Endothelial cell of umbilical vein (primary cell): ENCODE measurements at regions not wholly inside any gene's neighbourhood (a gene's known extent, or its start where the extent isn't known, plus 50 kb on each side); places are given as distances from the start of the nearest gene placed in this dataset.
"Not testable (repeated sequence)": the region's sequence is repeated elsewhere in the genome, so short reads cannot be mapped to it uniquely, and the experiment has no call there.

Experiments used
- BruUV-seq: library from RNA; stranded (reverse); fragments of 400-500 nt; replicated peaks from 2 replicates; lab custom pipeline; 2021; lab: Mats Ljungman, UMichigan
- CTCF ChIA-PET: fragments of 300-600, 350-600 bp; sonication (Branson Sonifier 250); formaldehyde crosslinking; loops from one replicate; lab custom pipeline; 2021; ENCODE audit warnings: antibody characterized with exemption, inconsistent platforms; lab: Charles Lee
- POLR2A ChIA-PET: fragments of 300-600, 350-600 bp; sonication (Branson Sonifier 250); formaldehyde crosslinking; loops from one replicate; lab custom pipeline; 2021; ENCODE audit warnings: antibody characterized with exemption, inconsistent platforms; lab: Charles Lee
- DNase-seq: peaks from one replicate; pipeline ENCODE4 v3.0.0-alpha.2; 2011; ENCODE audit warnings: low read depth, low spot score
- FAIRE-seq: peaks from 2 replicates; lab custom pipeline; 2011; peaks lifted over from hg19 to GRCh38; lab: Jason Lieb, UNC
- H2AFZ ChIP-seq: 2 replicates; pipeline ENCODE4 v1.6.0; 2012; ENCODE audit warnings: low read depth, low read length, control low read depth, inconsistent platforms
- H3K27ac ChIP-seq: 2 replicates; pipeline ENCODE4 v1.5.1; 2011; ENCODE audit warnings: low read depth, mild to moderate bottlenecking, control low read depth, low read length, moderate library complexity; ENCODE audit not compliant: insufficient read depth
- H3K27me3 ChIP-seq, 2 experiments: 2 replicates each; pipeline versions ENCODE4 v1.6.0 to v1.6.1; 2011; ENCODE audit warnings: low read length in 2 of 2, mixed read lengths in 1 of 2; ENCODE audit not compliant: control insufficient read depth in 2 of 2, insufficient read depth in 2 of 2
- H3K36me3 ChIP-seq, 2 experiments: 2 replicates in 1 of 2; 3 replicates in 1 of 2; pipeline ENCODE4 v1.5.1; 2011; ENCODE audit warnings: low read length in 2 of 2, mild to moderate bottlenecking in 1 of 2, moderate library complexity in 1 of 2; ENCODE audit not compliant: control insufficient read depth in 2 of 2, insufficient read depth in 2 of 2; ENCODE audit errors: extremely low read depth in 1 of 2
- H3K4me1 ChIP-seq: 3 replicates; pipeline ENCODE4 v1.5.1; 2011; ENCODE audit warnings: mild to moderate bottlenecking, low read length; ENCODE audit not compliant: control insufficient read depth, insufficient read depth; ENCODE audit errors: extremely low read depth
- H3K4me2 ChIP-seq: 2 replicates; pipeline ENCODE4 v1.6.1; 2011; ENCODE audit warnings: low read length, control low read depth, mixed read lengths; ENCODE audit not compliant: insufficient read depth
- H3K4me3 ChIP-seq, 3 experiments: fragments of 200-600 bp in 1 of 3; sonication (generic), shearing (Covaris generic) in 1 of 3; replicated peaks in 1 of 3; 2 replicates each; pipeline ENCODE4 v1.5.1; 2011 to 2016; ENCODE audit warnings: control low read depth in 3 of 3, low read length in 3 of 3, mild to moderate bottlenecking in 2 of 3, inconsistent platforms in 1 of 3, low read depth in 1 of 3, moderate library complexity in 1 of 3; ENCODE audit not compliant: insufficient read depth in 1 of 3
- H3K79me2 ChIP-seq: 2 replicates; pipeline ENCODE4 v1.6.0; 2012; ENCODE audit warnings: low read length, inconsistent platforms; ENCODE audit not compliant: control insufficient read depth, insufficient read depth
- H3K9ac ChIP-seq: replicated peaks from 2 replicates; pipeline ENCODE3; 2011; ENCODE audit warnings: low read length, control low read depth; ENCODE audit not compliant: insufficient read depth; ENCODE audit errors: extremely low read depth
- H3K9me1 ChIP-seq: replicated peaks from 3 replicates; pipeline ENCODE4 v1.6.0; 2011; ENCODE audit warnings: mild to moderate bottlenecking, low read length; ENCODE audit not compliant: control insufficient read depth, insufficient read depth; ENCODE audit errors: extremely low read depth
- H3K9me3 ChIP-seq: replicated peaks from 2 replicates; pipeline ENCODE4 v1.5.1; 2012; ENCODE audit warnings: low read length, inconsistent platforms; ENCODE audit not compliant: control insufficient read depth, insufficient read depth
- H4K20me1 ChIP-seq: replicated peaks from 2 replicates; pipeline ENCODE3; 2011; ENCODE audit warnings: mild to moderate bottlenecking, low read length; ENCODE audit not compliant: control insufficient read depth, insufficient read depth; ENCODE audit errors: extremely low read depth
- CTCF ChIP-seq, 2 donors: IDR thresholded peaks; 1 replicate in 1 of 2; 2 replicates in 1 of 2; pipeline ENCODE4 v1.5.1; 2011; ENCODE audit warnings: low read length in 2 of 2, mild to moderate bottlenecking in 2 of 2, moderate library complexity in 2 of 2, control low read depth in 1 of 2, inconsistent platforms in 1 of 2, low read depth in 1 of 2; ENCODE audit not compliant: insufficient read depth in 1 of 2; ENCODE audit errors: extremely low read depth in 1 of 2
- EZH2 ChIP-seq: IDR thresholded peaks from 2 replicates; pipeline ENCODE4 v1.6.1; 2012; ENCODE audit warnings: borderline replicate concordance, low read depth, mild to moderate bottlenecking, moderate library complexity, low read length, inconsistent platforms; ENCODE audit not compliant: severe bottlenecking
- FOS ChIP-seq: IDR thresholded peaks from 2 replicates; pipeline ENCODE4 v1.6.1; 2011; ENCODE audit warnings: mild to moderate bottlenecking, low read length, moderate library complexity, borderline replicate concordance; ENCODE audit not compliant: insufficient read depth
- GATA2 ChIP-seq: IDR thresholded peaks from 2 replicates; pipeline ENCODE4 v1.7.0; 2011; ENCODE audit warnings: low read depth, mild to moderate bottlenecking, moderate library complexity, mixed read lengths, low read length; ENCODE audit not compliant: insufficient read length, insufficient read depth
- JUN ChIP-seq: IDR thresholded peaks from 2 replicates; pipeline ENCODE4 v1.6.1; 2011; ENCODE audit warnings: borderline replicate concordance, low read depth; ENCODE audit not compliant: insufficient read length, insufficient read depth
- MAX ChIP-seq: IDR thresholded peaks from 2 replicates; pipeline ENCODE4 v1.6.1; 2011; ENCODE audit not compliant: insufficient read depth, insufficient read length
- MYC ChIP-seq: IDR thresholded peaks from one replicate; pipeline ENCODE4 v1.6.1; 2011; ENCODE audit warnings: mild to moderate bottlenecking, low read depth, low read length
- POLR2AphosphoS5 ChIP-seq: IDR thresholded peaks from 2 replicates; pipeline ENCODE4 v1.6.1; 2012; ENCODE audit warnings: low read depth, mild to moderate bottlenecking, control low read depth, low read length, moderate library complexity; ENCODE audit not compliant: insufficient read depth
- dilution Hi-C: fragments of 300-500 bp; cut with MboI; formaldehyde crosslinking; loops from one replicate; pipeline ENCODE4 v1.15.0; 2019; ENCODE audit warnings: low sequenced_read_pairs; ENCODE audit not compliant: extremely low pct_ligation_motif_present
- intact Hi-C: fragments of 100-400 bp; cut with micrococcal nuclease; formaldehyde crosslinking; loops from one replicate; pipeline ENCODE4 v1.10.0; 2022

- Histone ChIP-seq H3K9me3 (no peaks in the 10 kb centered on the region), H3K4me3 (no peak overlapping the region), H3K27me3 (peaks cover 2 to 3% of the 10 kb centered on the region in 2 experiments), H3K36me3 (no peaks in the 10 kb centered on the region), H3K9ac (no peak overlapping the region), H3K4me2 (no peak overlapping the region), H3K27ac (no peak overlapping the region), H4K20me1 (no peaks in the 10 kb centered on the region), H3K4me1 (peaks cover 10% of the 10 kb centered on the region), H3K79me2 (no peaks in the 10 kb centered on the region), H3K9me1 (no peaks in the 10 kb centered on the region), H2AFZ (no peak overlapping the region)
- TF ChIP-seq MAX: no peak
- no peak for TF ChIP-seq EZH2
- TF ChIP-seq JUN: no peak
- no peak for TF ChIP-seq POLR2AphosphoS5
- no peak for TF ChIP-seq MYC
- no peak for TF ChIP-seq GATA2
- no peak for TF ChIP-seq CTCF (IDR thresholded peaks at IDR 0.05; ENCODE audit: extremely low read depth in 1 of 2, insufficient read depth in 1 of 2, low read depth in 1 of 2, low read length in 2 of 2)
- TF ChIP-seq FOS: no peak
- FAIRE-seq (no peak), DNase-seq (no peak)
- ChIA-PET POLR2A (no interaction called here), CTCF (interaction anchor here (1.5 kb wide), 1 partner anchor 112 kb away, joined by 4 read pairs; the partner anchor contains the start of gene SDC1)
- no TSS peak for BruUV-seq
- dilution Hi-C loops (no loop called here), intact Hi-C loops (no loop called here)
Measured at GRCh38 chr2:20113004-20113796, 61.8 kb upstream of the LAPTM4A start.

- H3K4me2 ChIP-seq, POLR2A ChIA-PET, H3K9me1 ChIP-seq, intact Hi-C loops, CTCF ChIA-PET, dilution Hi-C loops, FAIRE-seq, H3K4me3 ChIP-seq, H3K27me3 ChIP-seq, H3K9ac ChIP-seq, H3K79me2 ChIP-seq, H3K36me3 ChIP-seq, H3K9me3 ChIP-seq, H3K27ac ChIP-seq, H2AFZ ChIP-seq, H4K20me1 ChIP-seq, BruUV-seq, DNase-seq: not testable (repeated sequence)
- peaks cover 10% of the 10 kb centered on the region for H3K4me1 ChIP-seq
Measured at GRCh38 chr2:20112361-20112760, 60.9 kb upstream of the LAPTM4A start.
